HG02885 (cell line): ENCODE measurements at regions not wholly inside any gene's neighbourhood (a gene's known extent, or its start where the extent isn't known, plus 50 kb on each side); places are given as distances from the start of the nearest gene placed in this dataset.

ENCODE experiments used
- ATAC-seq: cut with Tn5 transposase; IDR thresholded peaks from one replicate; pipeline ENCODE4 v1.9.1; 2021; ENCODE audit warnings: mild to moderate bottlenecking; ENCODE audit not compliant: unreplicated experiment, poor library complexity

DNA sequence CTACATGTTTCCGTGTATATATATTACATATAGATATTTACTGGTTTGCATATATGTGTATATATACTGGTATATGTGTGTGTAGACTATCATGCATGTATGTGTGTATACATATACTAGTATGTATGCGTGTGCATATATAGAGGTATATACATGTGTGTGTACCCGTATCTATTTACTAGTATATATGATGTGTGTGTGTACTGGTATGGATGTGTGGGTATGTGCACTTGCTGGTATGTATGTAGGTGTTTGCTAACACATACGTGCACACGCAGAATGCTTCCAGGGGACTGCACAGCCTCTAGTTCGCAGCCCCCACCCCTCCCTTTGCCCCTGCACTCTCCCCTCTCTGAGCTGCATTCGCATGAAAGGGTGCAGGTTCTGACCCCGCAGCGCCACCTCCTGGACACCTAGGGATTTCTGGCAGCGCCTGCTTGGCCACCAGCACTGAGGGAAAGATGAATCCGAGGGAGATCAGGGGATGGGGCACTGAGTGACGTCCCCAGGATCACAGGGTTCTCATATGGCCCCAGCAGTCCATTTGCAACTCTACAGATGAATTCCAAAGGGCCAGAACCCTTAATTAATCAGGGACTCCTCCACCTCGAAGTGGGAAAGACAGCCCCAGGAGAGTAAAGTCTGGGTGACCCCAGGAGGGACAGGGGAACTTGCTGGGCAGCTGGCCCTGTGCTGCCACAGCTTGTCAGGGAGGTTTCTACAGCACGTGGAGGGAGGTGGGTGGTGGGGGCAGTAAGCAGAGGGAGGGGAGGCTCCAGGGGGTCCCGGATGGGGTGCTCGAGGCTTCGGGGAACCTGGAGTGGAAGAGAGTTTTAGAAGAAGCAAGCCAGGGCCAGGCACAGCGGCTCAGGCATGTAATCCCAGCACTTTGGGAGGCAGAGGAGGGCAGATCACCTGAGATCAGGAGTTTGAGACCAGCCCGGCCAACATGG is 66.8 kb upstream of the ASAP2 start:
- ATAC-seq: peak; percentile 52

DNA sequence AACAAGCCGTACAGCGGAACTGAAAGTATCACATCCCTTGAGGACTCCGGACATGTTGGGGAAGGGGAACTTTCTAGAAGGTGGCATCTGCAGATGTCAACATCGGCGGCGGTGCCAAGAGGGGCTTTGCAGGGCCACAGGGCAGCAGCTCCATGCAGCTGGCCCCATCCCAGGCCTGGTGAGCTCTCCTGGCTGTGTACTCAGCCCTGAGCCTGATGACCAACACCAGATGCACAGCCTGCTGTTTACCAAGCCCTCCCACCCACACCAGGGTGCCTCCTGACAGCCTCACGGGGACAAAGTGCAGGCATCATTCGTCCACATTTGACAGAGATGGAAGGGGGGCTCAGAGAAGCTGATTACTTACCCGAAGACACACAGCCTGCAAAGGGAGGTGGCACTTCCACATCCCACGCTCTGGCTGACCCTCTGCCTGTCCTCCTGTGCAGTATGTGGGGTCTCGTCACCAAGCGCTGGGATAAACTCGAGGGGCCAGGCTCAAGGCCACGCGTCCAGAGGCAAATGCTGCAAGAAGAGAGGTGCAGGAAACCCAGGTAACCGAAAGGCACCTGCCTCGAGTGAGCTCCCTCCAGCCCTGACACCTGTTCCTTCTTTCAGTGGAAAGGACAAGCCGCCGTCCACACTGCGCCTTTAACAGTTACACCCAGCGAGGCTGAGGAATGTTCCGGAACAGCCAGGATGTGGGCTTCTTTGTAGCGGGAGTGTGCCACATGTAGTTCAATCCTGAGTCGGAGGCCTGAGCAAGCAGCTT is 69.0 kb upstream of the ASAP2 start:
- ATAC-seq: no peak

GRCh38 chr2:9135822-9136558 is 70.6 kb upstream of the ASAP2 start:
- ATAC-seq: no peak

DNA sequence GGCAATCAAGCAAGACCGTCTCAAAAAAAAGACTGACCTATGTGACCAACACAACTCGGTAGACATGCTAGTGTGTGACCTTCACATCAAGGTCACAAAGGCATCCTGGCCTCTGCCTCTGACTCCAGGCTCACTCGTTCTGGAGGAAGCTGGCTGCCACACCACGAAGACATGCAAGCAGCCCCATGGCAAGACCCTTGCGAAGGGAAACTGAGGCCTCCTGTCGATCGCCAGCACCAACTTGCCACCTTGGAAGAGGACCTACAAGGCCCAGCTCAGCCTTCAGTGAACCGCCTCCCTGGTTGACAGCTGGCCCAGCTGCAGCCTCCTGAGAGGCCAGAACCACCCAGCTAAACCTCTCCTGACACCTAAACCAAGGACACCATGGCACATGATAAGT is 79.3 kb upstream of the ASAP2 start:
- no peak for ATAC-seq

DNA sequence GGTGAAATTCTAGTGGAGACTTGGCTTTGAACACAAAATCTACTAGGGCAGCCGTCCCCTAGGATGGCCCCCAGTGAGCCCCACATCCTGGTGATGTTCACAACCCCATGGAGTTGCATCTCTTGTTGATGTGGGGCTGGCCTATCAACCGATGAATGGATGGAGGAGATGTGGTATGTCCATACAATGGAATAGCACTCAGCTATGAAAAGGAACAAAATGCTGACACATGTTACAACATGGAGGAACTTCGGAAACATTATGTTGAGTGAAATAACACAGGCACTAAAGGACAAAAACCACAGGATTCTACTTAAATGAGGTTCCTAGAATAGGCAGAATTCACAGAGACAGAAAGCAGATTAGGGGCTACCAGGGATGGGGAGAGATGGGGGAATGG is 80.1 kb upstream of the ASAP2 start:
- no peak for ATAC-seq

GRCh38 chr2:9124231-9124741 is 82.3 kb upstream of the ASAP2 start:
- no peak for ATAC-seq

DNA sequence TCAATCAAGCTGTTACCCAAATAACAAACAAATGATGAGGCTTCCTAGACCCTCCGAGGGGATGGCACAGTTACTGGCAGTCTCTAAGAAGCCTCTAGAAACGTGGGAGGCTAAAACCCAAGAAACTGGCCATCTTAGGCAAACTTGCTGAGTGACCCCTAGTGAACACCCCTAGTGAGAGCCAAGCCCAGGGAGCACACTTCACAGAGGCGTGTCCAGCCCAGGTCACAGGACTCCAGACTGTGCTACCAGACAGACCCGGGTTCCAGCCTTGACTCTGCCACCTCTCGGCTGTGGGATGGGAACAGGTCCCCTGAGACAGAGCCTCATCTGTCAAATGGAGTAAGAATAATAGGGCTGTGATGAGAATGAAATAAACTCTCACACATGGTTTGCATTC is 83.5 kb upstream of the ASAP2 start:
- ATAC-seq: no peak

DNA sequence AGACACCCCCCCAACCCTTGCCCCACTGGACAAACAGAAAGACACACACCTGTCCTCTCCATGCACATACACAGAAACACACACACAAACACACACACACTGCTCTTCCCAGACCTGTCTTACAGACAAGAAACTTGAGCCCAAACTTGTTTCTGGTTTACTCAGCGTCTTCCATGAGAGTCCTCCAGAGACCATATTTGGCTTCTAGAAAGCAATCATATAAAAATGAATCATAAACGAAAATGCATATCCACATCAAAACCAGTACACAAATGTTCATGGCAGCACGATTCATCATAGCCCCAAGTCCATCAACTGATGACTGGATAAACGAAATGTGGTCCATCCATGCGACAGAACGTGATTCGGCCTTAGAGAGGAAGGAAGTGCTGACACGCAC is 84.2 kb upstream of the ASAP2 start:
- ATAC-seq: no peak

DNA sequence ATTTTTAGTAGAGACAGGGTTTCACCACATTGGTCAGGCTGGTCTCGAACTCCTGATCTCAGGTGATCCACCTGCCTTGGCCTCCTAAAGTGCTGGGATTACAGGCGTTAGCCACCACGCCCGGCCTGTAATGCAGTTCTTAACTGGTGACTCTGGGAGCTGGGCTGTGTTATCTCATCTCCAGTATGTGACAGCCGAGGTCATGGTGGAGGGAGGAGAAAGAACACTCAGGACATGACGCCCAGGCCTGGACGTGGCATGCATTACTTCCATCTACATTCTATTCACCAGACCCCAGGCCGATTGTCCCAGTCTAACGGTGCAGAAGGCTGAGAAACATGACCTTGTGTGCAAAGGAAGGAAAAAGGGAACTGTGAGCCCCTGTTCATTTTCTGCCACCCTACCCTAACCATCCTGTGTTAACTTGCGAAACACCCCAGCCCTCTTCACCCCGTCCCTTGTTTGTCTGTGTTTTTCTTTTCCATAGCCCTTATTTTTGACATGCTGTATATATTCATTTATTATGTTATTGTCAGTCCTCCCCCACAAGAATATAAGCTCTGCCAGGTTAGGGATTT is 88.1 kb upstream of the ASAP2 start:
- no peak for ATAC-seq

DNA sequence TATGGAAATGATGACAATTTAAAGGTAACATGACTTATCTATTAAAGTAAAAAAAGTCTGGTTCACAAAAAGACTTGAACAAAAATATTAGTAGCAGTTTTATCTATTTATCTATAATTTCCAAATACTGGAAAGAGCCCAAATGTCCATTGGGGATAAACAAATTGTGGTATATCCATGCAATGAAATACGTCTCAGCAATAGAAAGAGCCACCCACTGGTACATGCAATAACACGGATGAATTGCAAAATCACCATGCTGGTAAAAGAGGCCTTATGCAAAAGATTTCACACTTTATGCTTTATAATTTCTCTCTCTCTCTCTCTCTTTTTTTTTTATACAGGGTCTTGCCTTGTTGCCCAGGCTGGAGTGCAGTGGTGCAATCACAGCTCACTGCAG is 91.4 kb upstream of the ASAP2 start:
- no peak for ATAC-seq

GRCh38 chr2:9114458-9114857 is 92.2 kb upstream of the ASAP2 start:
- no peak for ATAC-seq

DNA sequence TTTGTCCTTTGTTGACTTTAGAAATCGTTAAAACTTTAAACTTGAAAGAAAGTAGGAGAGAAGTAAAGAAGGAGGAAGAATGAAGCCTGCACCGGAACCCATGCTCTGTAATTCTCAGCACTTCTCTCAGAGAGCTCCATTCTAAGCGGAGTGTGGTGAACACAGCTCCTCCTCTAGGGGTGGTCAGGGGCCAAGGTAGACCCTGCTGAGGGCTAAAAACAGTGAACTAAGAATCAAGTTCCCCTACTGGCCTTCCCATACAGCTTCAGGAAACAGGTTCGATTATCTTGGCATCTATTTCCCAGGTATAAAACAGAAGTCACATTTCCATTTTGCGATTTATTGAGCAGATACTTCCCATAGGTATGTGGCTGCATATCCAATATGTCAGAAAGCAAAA is 92.7 kb upstream of the ASAP2 start:
- no peak for ATAC-seq

GRCh38 chr2:9113262-9113661 is 93.3 kb upstream of the ASAP2 start:
- ATAC-seq: no peak

- ATAC-seq: no peak
Observed at GRCh38 chr2:9112079-9112721, 94.4 kb upstream of the ASAP2 start.

GRCh38 chr2:9110893-9111569 is 95.6 kb upstream of the ASAP2 start:
- no peak for ATAC-seq

DNA sequence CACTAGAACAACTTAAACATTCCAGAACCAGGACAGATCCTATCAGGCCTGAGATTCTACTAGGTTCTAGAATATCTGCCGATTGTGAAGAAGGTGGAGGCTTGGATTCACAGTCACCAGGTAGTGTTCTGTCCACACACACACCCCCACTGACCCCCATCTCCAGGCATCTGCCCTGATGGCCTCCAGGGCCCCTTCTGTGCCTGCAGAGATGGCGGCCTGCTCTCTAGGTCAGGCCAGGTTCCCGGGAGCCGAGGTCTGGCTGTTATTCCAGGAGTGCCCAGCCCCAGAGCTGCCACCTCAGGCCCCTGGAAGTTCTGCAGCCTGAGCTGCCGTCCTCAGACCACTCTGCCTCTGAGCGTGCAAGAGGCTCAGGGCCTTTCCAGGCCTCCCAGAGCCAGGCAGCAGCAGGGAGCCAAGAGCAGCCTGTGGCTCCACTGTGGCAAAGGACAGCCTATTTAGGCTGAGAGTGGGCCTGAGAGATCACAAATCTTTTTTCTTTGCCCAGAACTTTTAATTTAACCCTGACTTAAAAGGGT is 96.2 kb upstream of the ASAP2 start:
- ATAC-seq: no peak

DNA sequence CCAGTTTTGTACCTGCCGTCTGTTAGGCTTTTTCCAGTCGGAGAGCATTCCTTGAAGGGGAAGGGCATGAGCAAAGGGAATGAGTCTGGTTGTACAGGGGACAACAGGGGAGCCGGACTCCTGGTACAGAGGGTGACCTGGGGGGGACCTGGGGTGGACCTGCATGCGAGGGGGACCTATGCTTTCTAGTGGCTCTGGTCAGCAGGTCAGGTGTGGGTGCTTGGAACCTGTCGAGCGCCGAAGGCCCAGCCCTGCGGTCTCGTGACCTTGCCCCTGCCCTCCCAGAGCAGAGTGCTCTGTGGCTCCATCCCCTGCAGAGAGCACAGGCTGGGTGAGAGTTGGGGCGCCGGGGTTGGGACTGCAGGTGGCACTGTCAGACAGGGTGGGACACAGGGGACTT is 96.7 kb upstream of the ASAP2 start:
- ATAC-seq: no peak

DNA sequence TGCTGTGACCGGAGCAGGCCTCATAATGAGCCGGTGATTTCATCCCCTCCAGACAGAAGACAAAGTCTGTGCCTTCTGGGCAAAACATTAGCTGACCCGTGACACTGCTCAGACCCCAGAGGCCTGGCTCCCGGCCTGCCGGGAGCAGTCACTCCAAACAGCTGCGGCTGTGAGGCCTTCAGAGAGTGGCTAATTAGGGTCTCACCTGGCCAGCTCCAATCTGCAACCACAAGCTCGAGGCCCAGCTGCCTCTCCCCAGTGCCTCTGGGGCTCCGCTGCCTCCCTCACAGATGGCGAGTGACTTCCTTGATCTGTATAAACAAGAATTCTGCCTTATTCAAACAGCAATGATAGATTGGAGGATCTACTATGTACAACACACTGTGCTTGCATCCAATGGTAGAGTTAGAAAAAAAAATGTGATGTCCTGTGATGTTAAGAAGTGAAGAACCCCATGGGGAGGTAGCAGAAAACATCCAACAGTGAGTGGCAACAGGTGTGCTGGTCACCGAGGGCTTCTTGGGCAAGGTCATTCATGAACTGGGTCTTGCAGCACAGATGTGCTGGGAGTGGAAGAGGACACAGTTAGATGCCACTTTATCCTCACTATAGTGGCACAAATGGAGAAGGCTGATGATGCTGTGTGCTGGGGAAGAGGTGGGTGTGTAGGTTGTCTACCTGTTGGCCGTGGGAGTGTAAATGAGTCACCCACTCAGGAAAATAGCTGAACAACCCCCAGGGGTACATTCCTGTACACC is 98.2 kb upstream of the ASAP2 start:
- no peak for ATAC-seq
